ENCODE measurements at regions not wholly inside any gene's neighbourhood (a gene's known extent, or its start where the extent isn't known, plus 50 kb on each side); places are given as distances from the start of the nearest gene placed in this dataset.

- DNase-seq (ENCODE audit: low read depth) = no peak
Measured at GRCh38 chr18:40651163-40651562, 1303.9 kb upstream of the PIK3C3 start.

- no peak for DNase-seq (ENCODE audit: low read depth)
Measured at GRCh38 chr18:40642692-40643229, 1312.3 kb upstream of the PIK3C3 start.

- DNase-seq (ENCODE audit: low read depth) = no peak
Measured at GRCh38 chr18:40631319-40631718, 1323.7 kb upstream of the PIK3C3 start.

GRCh38 chr18:40630496-40630895 lies 1324.5 kb upstream of the PIK3C3 start:
- DNase-seq (ENCODE audit: low read depth) = no peak

GRCh38 chr18:40624959-40625358 lies 1330.1 kb upstream of the PIK3C3 start:
- DNase-seq (ENCODE audit: low read depth) = no peak

GRCh38 chr18:40613721-40614120 lies 1341.3 kb upstream of the PIK3C3 start:
- DNase-seq (ENCODE audit: low read depth) = no peak

- no peak for DNase-seq (ENCODE audit: low read depth)
Measured at GRCh38 chr18:40612356-40612755, 1342.7 kb upstream of the PIK3C3 start.

- DNase-seq (ENCODE audit: low read depth) = no peak
Measured at GRCh38 chr18:40608226-40608625, 1346.8 kb upstream of the PIK3C3 start.

GRCh38 chr18:40607542-40608148 lies 1347.4 kb upstream of the PIK3C3 start:
- no peak for DNase-seq (ENCODE audit: low read depth)

GRCh38 chr18:40606996-40607395 lies 1348.0 kb upstream of the PIK3C3 start:
- DNase-seq (ENCODE audit: low read depth) = no peak

GRCh38 chr18:40583671-40584070 lies 1371.4 kb upstream of the PIK3C3 start:
- no peak for DNase-seq (ENCODE audit: low read depth)

- DNase-seq (ENCODE audit: low read depth) = no peak
Measured at GRCh38 chr18:40582105-40582504, 1372.9 kb upstream of the PIK3C3 start.

GRCh38 chr18:40577981-40578365 lies 1377.1 kb upstream of the PIK3C3 start:
- no peak for DNase-seq (ENCODE audit: low read depth)

GRCh38 chr18:40577239-40577980 lies 1377.6 kb upstream of the PIK3C3 start:
- no peak for DNase-seq (ENCODE audit: low read depth)

GRCh38 chr18:40576507-40577115 lies 1378.4 kb upstream of the PIK3C3 start:
- no peak for DNase-seq (ENCODE audit: low read depth)

- DNase-seq (ENCODE audit: low read depth) = no peak
Measured at GRCh38 chr18:40570615-40571014, 1384.4 kb upstream of the PIK3C3 start.

GRCh38 chr18:40569605-40570004 lies 1385.4 kb upstream of the PIK3C3 start:
- no peak for DNase-seq (ENCODE audit: low read depth)

- no peak for DNase-seq (ENCODE audit: low read depth)
Measured at GRCh38 chr18:40566510-40566844, 1388.6 kb upstream of the PIK3C3 start.

- no peak for DNase-seq (ENCODE audit: low read depth)
Measured at GRCh38 chr18:40565805-40566509, 1389.1 kb upstream of the PIK3C3 start.

- DNase-seq (ENCODE audit: low read depth) = no peak
Measured at GRCh38 chr18:40559556-40559955, 1395.5 kb upstream of the PIK3C3 start.

GRCh38 chr18:40558706-40559392 lies 1396.2 kb upstream of the PIK3C3 start:
- DNase-seq (ENCODE audit: low read depth) = no peak

- DNase-seq (ENCODE audit: low read depth) = no peak
Measured at GRCh38 chr18:40555914-40556313, 1399.1 kb upstream of the PIK3C3 start.
